ENCODE measurements at regions not wholly inside any gene's neighbourhood (a gene's known extent, or its start where the extent isn't known, plus 50 kb on each side); places are given as distances from the start of the nearest gene placed in this dataset.
A peak's percentile ranks its signal among the peaks of the same experiment; 100 is the strongest.

- H3K9me3 ChIP-seq (ENCODE audit: low read depth, low read length, poor library complexity, severe bottlenecking): no peaks in the 10 kb centered on the region
- POLR2A ChIA-PET (ENCODE audit: low non-redundant PET): no interaction called here
- H3K4me1 ChIP-seq (ENCODE audit: insufficient read depth, low read length, poor library complexity, severe bottlenecking): peaks cover 13% of the 10 kb centered on the region
- H3K27me3 ChIP-seq (replicated peaks; ENCODE audit: insufficient read depth, low read depth, low read length, poor library complexity): no peaks in the 10 kb centered on the region
- no peak overlapping the region for H3K27ac ChIP-seq (ENCODE audit: low read depth, low read length, poor library complexity, severe bottlenecking)
- CTCF ChIA-PET: interaction anchor here (0.5 kb wide), 1 partner anchor 20 kb away, joined by 4 read pairs; no protein-coding TSS in a partner anchor
- no peak for DNase-seq (ENCODE audit: low spot score)
- intact Hi-C loops (cut with micrococcal nuclease; ENCODE audit: unreplicated experiment): no loop called here
- TF ChIP-seq EZH2 (IDR thresholded peaks at IDR 0.05; ENCODE audit: borderline replicate concordance, low read depth, low read length, poor library complexity, severe bottlenecking) (no peak), CTCF (conservative IDR thresholded peaks at IDR 0.05; ENCODE audit: low read depth, low read length) (no peak)
- BruUV-seq (replicated peaks): no TSS peak
- no peak overlapping the region for H3K4me3 ChIP-seq (ENCODE audit: low read depth, low read length, poor library complexity, severe bottlenecking)
- H3K36me3 ChIP-seq (ENCODE audit: insufficient read depth, low read length, poor library complexity, severe bottlenecking): no peaks in the 10 kb centered on the region
These were observed 298.4 kb upstream of the AMIGO2 start for GRCh38 chr12:47378222-47378582.

- BruUV-seq (replicated peaks): no TSS peak
- no peaks in the 10 kb centered on the region for H3K36me3 ChIP-seq (ENCODE audit: insufficient read depth, low read length, poor library complexity, severe bottlenecking)
- H3K27ac ChIP-seq (ENCODE audit: low read depth, low read length, poor library complexity, severe bottlenecking): peak overlapping the region; percentile 31
- no peak overlapping the region for H3K4me3 ChIP-seq (ENCODE audit: low read depth, low read length, poor library complexity, severe bottlenecking)
- H3K27me3 ChIP-seq (replicated peaks; ENCODE audit: insufficient read depth, low read depth, low read length, poor library complexity): no peaks in the 10 kb centered on the region
- DNase-seq (ENCODE audit: low spot score): peak; percentile 71
- H3K4me1 ChIP-seq (ENCODE audit: insufficient read depth, low read length, poor library complexity, severe bottlenecking): peaks cover 13% of the 10 kb centered on the region
- H3K9me3 ChIP-seq (ENCODE audit: low read depth, low read length, poor library complexity, severe bottlenecking): no peaks in the 10 kb centered on the region
- intact Hi-C loops (cut with micrococcal nuclease; ENCODE audit: unreplicated experiment): no loop called here
- ChIA-PET CTCF (interaction anchor here (0.5 kb wide), 1 partner anchor 20 kb away, joined by 4 read pairs; no protein-coding TSS in a partner anchor), POLR2A (ENCODE audit: low non-redundant PET) (no interaction called here)
- no peak for TF ChIP-seq CTCF (conservative IDR thresholded peaks at IDR 0.05; ENCODE audit: low read depth, low read length)
- TF ChIP-seq EZH2 (IDR thresholded peaks at IDR 0.05; ENCODE audit: borderline replicate concordance, low read depth, low read length, poor library complexity, severe bottlenecking): no peak
These were observed 297.9 kb upstream of the AMIGO2 start for GRCh38 chr12:47377414-47378221.

GRCh38 chr12:47376927-47377326 lies 297.2 kb upstream of the AMIGO2 start:
- BruUV-seq (replicated peaks): no TSS peak

More at GRCh38 chr12:47376927-47377326, 297.2 kb upstream of the AMIGO2 start:
- Histone ChIP-seq H3K4me1 (ENCODE audit: insufficient read depth, low read length, poor library complexity, severe bottlenecking) (peaks cover 13% of the 10 kb centered on the region), H3K27me3 (replicated peaks; ENCODE audit: insufficient read depth, low read depth, low read length, poor library complexity) (no peaks in the 10 kb centered on the region), H3K9me3 (ENCODE audit: low read depth, low read length, poor library complexity, severe bottlenecking) (no peaks in the 10 kb centered on the region), H3K4me3 (ENCODE audit: low read depth, low read length, poor library complexity, severe bottlenecking) (no peak overlapping the region), H3K27ac (ENCODE audit: low read depth, low read length, poor library complexity, severe bottlenecking) (peak overlapping the region; percentile 31), H3K36me3 (ENCODE audit: insufficient read depth, low read length, poor library complexity, severe bottlenecking) (no peaks in the 10 kb centered on the region)
- ChIA-PET CTCF (no interaction called here), POLR2A (ENCODE audit: low non-redundant PET) (no interaction called here)
- TF ChIP-seq CTCF (conservative IDR thresholded peaks at IDR 0.05; ENCODE audit: low read depth, low read length): no peak
- TF ChIP-seq EZH2 (IDR thresholded peaks at IDR 0.05; ENCODE audit: borderline replicate concordance, low read depth, low read length, poor library complexity, severe bottlenecking): no peak
- peak; percentile 66 for DNase-seq (ENCODE audit: low spot score)
- intact Hi-C loops (cut with micrococcal nuclease; ENCODE audit: unreplicated experiment): no loop called here
